Ovary (tissue), 7 donors: ENCODE measurements at regions not wholly inside any gene's neighbourhood (a gene's known extent, or its start where the extent isn't known, plus 50 kb on each side); places are given as distances from the start of the nearest gene placed in this dataset.

ENCODE experiments used
- DNase-seq, 5 donors: peaks; one replicate each; pipeline ENCODE4 v3.0.0-alpha.2; 2019 to 2020
- H3K27ac ChIP-seq, 2 donors: fragments of 200-600 bp; one replicate each; pipeline versions ENCODE4 v1.5.1 to v1.8.0; 2019 to 2022
- H3K27me3 ChIP-seq: fragments of 200-600 bp; one replicate; pipeline ENCODE4 v1.8.0; 2022
- H3K36me3 ChIP-seq: fragments of 200-600 bp; sonication (generic); one replicate; pipeline ENCODE4 v1.5.1; 2019
- H3K4me1 ChIP-seq: one replicate; pipeline ENCODE4 v1.8.1; 2013; ENCODE audit warnings: mild to moderate bottlenecking, moderate library complexity; ENCODE audit not compliant: insufficient read depth
- H3K4me3 ChIP-seq: fragments of 200-600 bp; sonication (generic); one replicate; pipeline ENCODE4 v1.5.1; 2017
- H3K9me3 ChIP-seq, 2 donors: fragments of 200-600 bp in 1 of 2; sonication (generic) in 1 of 2; one replicate each; pipeline versions ENCODE4 v1.5.1 to v1.8.1; 2013 to 2019; ENCODE audit warnings: mild to moderate bottlenecking in 1 of 2, moderate library complexity in 1 of 2
- EP300 ChIP-seq: sonication (generic); formaldehyde crosslinking; IDR thresholded peaks from one replicate; pipeline ENCODE4 v1.6.1; 2017; ENCODE audit warnings: antibody characterized with exemption
- POLR2A ChIP-seq: fragments of 450-650 bp; IDR thresholded peaks from one replicate; pipeline ENCODE4 v1.6.1; 2017; ENCODE audit warnings: antibody characterized with exemption, mild to moderate bottlenecking, moderate library complexity
- WGBS, 3 donors: extraction: QIAGEN DNeasy Blood & Tissue Kit in 1 of 3; methylation state at CpG; one replicate each; pipeline versions ENCODE4 v1.1.5 to v1.1.7; 2013 to 2017; 5-methylcytosine and 5-hydroxymethylcytosine counted together
- intact Hi-C, 4 donors: fragments of 100-400 bp; cut with DNase I; formaldehyde crosslinking; loops; one replicate each; pipeline versions ENCODE4 v1.11.0 to v1.15.1; 2022 to 2023
- TF ChIP-seq, protein P1 (sequence below), 3 donors: fragments of 450-650 bp in 2 of 3; fragments of 200-600 bp in 1 of 3; IDR thresholded peaks; one replicate each; pipeline versions ENCODE4 v1.5.1 to v1.8.0; 2016 to 2022; ENCODE audit warnings: antibody characterized with exemption in 3 of 3, mild to moderate bottlenecking in 1 of 3
- donor health status: DM: no; HTN: no; CAD: no; lungs with moderate emphysema.
- donor health status: DM: no; HTN: no; CAD: no.
- donor health status: Bipolar disorder and iron deficiency.
- donor health status: DM: no; HTN: no; CAD: no.
- donor health status: DM: yes; HTN: yes; CAD: no.

GRCh38 chr10:90302758-90303481 lies 554.9 kb downstream of the HTR7 start:
- no peaks in the 10 kb centered on the region for H3K4me1 ChIP-seq
- no peaks in the 10 kb centered on the region for H3K9me3 ChIP-seq
- H3K27me3 ChIP-seq, result no peaks in the 10 kb centered on the region
- H3K4me3 ChIP-seq, result no peak overlapping the region
- H3K36me3 ChIP-seq, result no peaks in the 10 kb centered on the region
- intact Hi-C loops, result no loop called here
- no peak overlapping the region for H3K27ac ChIP-seq
- TF ChIP-seq, protein P1, sequence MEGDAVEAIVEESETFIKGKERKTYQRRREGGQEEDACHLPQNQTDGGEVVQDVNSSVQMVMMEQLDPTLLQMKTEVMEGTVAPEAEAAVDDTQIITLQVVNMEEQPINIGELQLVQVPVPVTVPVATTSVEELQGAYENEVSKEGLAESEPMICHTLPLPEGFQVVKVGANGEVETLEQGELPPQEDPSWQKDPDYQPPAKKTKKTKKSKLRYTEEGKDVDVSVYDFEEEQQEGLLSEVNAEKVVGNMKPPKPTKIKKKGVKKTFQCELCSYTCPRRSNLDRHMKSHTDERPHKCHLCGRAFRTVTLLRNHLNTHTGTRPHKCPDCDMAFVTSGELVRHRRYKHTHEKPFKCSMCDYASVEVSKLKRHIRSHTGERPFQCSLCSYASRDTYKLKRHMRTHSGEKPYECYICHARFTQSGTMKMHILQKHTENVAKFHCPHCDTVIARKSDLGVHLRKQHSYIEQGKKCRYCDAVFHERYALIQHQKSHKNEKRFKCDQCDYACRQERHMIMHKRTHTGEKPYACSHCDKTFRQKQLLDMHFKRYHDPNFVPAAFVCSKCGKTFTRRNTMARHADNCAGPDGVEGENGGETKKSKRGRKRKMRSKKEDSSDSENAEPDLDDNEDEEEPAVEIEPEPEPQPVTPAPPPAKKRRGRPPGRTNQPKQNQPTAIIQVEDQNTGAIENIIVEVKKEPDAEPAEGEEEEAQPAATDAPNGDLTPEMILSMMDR (IDR thresholded peaks at IDR 0.05), result no peak
- TF ChIP-seq EP300, result no peak
- DNase-seq, result peak in 1 of 5 donors; percentile 35
- 30 to 42% (median 32%) methylated on average over 8 of the region's 8 CpGs for WGBS, 3 donors

DNA sequence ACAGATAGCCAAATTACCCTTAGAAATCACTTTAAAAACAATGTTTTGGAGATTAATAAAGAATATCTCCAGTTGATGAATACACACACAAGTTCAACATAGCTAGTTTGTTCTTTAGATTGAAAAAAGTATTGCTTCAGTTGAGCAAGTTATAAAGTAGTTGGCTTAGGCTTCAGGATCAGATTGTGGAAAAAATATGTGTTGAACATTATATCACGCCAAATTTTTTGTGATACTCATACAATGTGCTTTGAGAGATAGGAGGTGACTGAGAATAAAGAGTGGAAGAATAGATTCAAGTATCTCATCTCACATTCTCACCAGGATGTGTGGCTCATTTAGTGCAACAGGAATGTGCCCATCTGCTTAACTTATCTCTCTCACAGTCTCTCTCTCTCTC lies 553.3 kb downstream of the HTR7 start:
- DNase-seq, result no peak
- Histone ChIP-seq H3K27me3 (no peaks in the 10 kb centered on the region), H3K4me3 (no peak overlapping the region), H3K4me1 (no peaks in the 10 kb centered on the region), H3K9me3 (no peaks in the 10 kb centered on the region), H3K36me3 (no peaks in the 10 kb centered on the region), H3K27ac (no peak overlapping the region)
- intact Hi-C loops, result no loop called here
- TF ChIP-seq, protein P1 (IDR thresholded peaks at IDR 0.05), result no peak
- TF ChIP-seq EP300 (no peak), POLR2A (no peak)
- WGBS, 3 donors, result 0% methylated on average over 1 of the region's 1 CpG

GRCh38 chr10:90306187-90306586 lies 551.7 kb downstream of the HTR7 start:
- no peaks in the 10 kb centered on the region for H3K4me1 ChIP-seq
- 47 to 54% (median 49%) methylated on average over 1 of the region's 1 CpG for WGBS, 3 donors
- DNase-seq, result no peak
- H3K36me3 ChIP-seq, result no peaks in the 10 kb centered on the region
- H3K4me3 ChIP-seq, result no peak overlapping the region
- intact Hi-C loops, result no loop called here
- no peaks in the 10 kb centered on the region for H3K27me3 ChIP-seq
- no peak overlapping the region for H3K27ac ChIP-seq
- no peaks in the 10 kb centered on the region for H3K9me3 ChIP-seq
- TF ChIP-seq, protein P1 (IDR thresholded peaks at IDR 0.05), result no peak
- TF ChIP-seq POLR2A, result no peak
- TF ChIP-seq EP300, result no peak

GRCh38 chr10:90308223-90308622 lies 549.6 kb downstream of the HTR7 start:
- no peaks in the 10 kb centered on the region for H3K4me1 ChIP-seq
- TF ChIP-seq, protein P1 (IDR thresholded peaks at IDR 0.05), result no peak
- TF ChIP-seq POLR2A (no peak), EP300 (no peak)
- H3K4me3 ChIP-seq, result no peak overlapping the region
- H3K27ac ChIP-seq, result no peak overlapping the region
- H3K27me3 ChIP-seq, result no peaks in the 10 kb centered on the region
- intact Hi-C loops, result no loop called here
- WGBS, 3 donors, result 7 to 20% (median 8%) methylated on average over 7 of the region's 7 CpGs
- no peaks in the 10 kb centered on the region for H3K9me3 ChIP-seq
- DNase-seq, result no peak
- H3K36me3 ChIP-seq, result no peaks in the 10 kb centered on the region
